ENCODE measurements at regions not wholly inside any gene's neighbourhood (a gene's known extent, or its start where the extent isn't known, plus 50 kb on each side); places are given as distances from the start of the nearest gene placed in this dataset.

GRCh38 chr12:125201940-125202339, 136.7 kb downstream of the AACS start:
- no peak for ATAC-seq (ENCODE audit: low read depth)
- Histone ChIP-seq H3K27me3 (replicated peaks in 1 of 4; ENCODE audit: control extremely low read depth in 1 of 4, control insufficient read depth in 3 of 4, insufficient read depth in 4 of 4, low read length in 3 of 4) (peaks cover 0 to 4% (median 2%) of the 10 kb centered on the region in 4 experiments), H3K4me2 (replicated peaks; ENCODE audit: low read depth, low read length, poor library complexity, severe bottlenecking) (no peak overlapping the region), H4K20me1 (ENCODE audit: control insufficient read depth, insufficient read depth, low read length, poor library complexity, severe bottlenecking) (no peaks in the 10 kb centered on the region), H3K4me3 (ENCODE audit: control extremely low read depth in 1 of 5, extremely low read depth in 1 of 5, insufficient read depth in 1 of 5, low read depth in 2 of 5, low read length in 4 of 5) (no peak overlapping the region), H3K79me2 (ENCODE audit: control insufficient read depth, insufficient read depth, low read length) (no peaks in the 10 kb centered on the region), H3K36me3 (replicated peaks in 1 of 2; ENCODE audit: control extremely low read depth in 1 of 2, control insufficient read depth in 1 of 2, extremely low read depth in 1 of 2, insufficient read depth in 2 of 2, low read length in 1 of 2) (no peaks in the 10 kb centered on the region), H3K9me3 (ENCODE audit: control extremely low read depth in 1 of 3, control insufficient read depth in 2 of 3, insufficient read depth in 1 of 3, low read length in 2 of 3) (peaks cover 0 to 8% (median 0%) of the 10 kb centered on the region in 3 donors), H3K27ac (ENCODE audit: low read length in 2 of 2) (no peak overlapping the region), H3K9ac (ENCODE audit: low read length) (no peak overlapping the region), H2AFZ (ENCODE audit: insufficient read depth, low read depth, low read length, poor library complexity, severe bottlenecking) (no peak overlapping the region), H3K4me1 (ENCODE audit: control insufficient read depth in 2 of 2, insufficient read depth in 2 of 2, low read length in 2 of 2) (no peaks in the 10 kb centered on the region)
- DNase-seq: no peak
- TF ChIP-seq CTCF (IDR thresholded peaks at IDR 0.05): no peak
- no peak for TF ChIP-seq EZH2 (IDR thresholded peaks at IDR 0.05; ENCODE audit: borderline replicate concordance, insufficient read depth, low read depth, low read length, poor library complexity, severe bottlenecking)
- H3K4me3 Mint-ChIP-seq: no peak overlapping the region
- no peak overlapping the region for H3K27ac Mint-ChIP-seq
- no peaks in the 10 kb centered on the region for H3K4me1 Mint-ChIP-seq
- intact Hi-C loops (cut with micrococcal nuclease): no loop called here
- ChIA-PET CTCF (interaction anchor here (1.6 kb wide), 2 partner anchors 18 to 19 kb away, joined by 4 to 10 read pairs; no protein-coding TSS in a partner anchor), POLR2A (no interaction called here)
- H3K9me3 Mint-ChIP-seq (ENCODE audit: insufficient read depth): peaks cover 3% of the 10 kb centered on the region
- H3K27me3 Mint-ChIP-seq: peaks cover 34% of the 10 kb centered on the region
- 100% methylated on average over 1 of the region's 2 CpGs for WGBS (ENCODE audit: insufficient coverage)

GRCh38 chr12:125202421-125202820, 137.2 kb downstream of the AACS start:
- Histone ChIP-seq H3K4me1 (ENCODE audit: control insufficient read depth in 2 of 2, insufficient read depth in 2 of 2, low read length in 2 of 2) (no peaks in the 10 kb centered on the region), H3K27me3 (replicated peaks in 1 of 4; ENCODE audit: control extremely low read depth in 1 of 4, control insufficient read depth in 3 of 4, insufficient read depth in 4 of 4, low read length in 3 of 4) (peaks cover 0 to 8% (median 2%) of the 10 kb centered on the region in 4 experiments), H2AFZ (ENCODE audit: insufficient read depth, low read depth, low read length, poor library complexity, severe bottlenecking) (no peak overlapping the region), H3K4me2 (replicated peaks; ENCODE audit: low read depth, low read length, poor library complexity, severe bottlenecking) (no peak overlapping the region), H3K9me3 (ENCODE audit: control extremely low read depth in 1 of 3, control insufficient read depth in 2 of 3, insufficient read depth in 1 of 3, low read length in 2 of 3) (peaks cover 0 to 8% (median 0%) of the 10 kb centered on the region in 3 donors), H3K79me2 (ENCODE audit: control insufficient read depth, insufficient read depth, low read length) (no peaks in the 10 kb centered on the region), H4K20me1 (ENCODE audit: control insufficient read depth, insufficient read depth, low read length, poor library complexity, severe bottlenecking) (no peaks in the 10 kb centered on the region), H3K9ac (ENCODE audit: low read length) (no peak overlapping the region), H3K27ac (ENCODE audit: low read length in 2 of 2) (no peak overlapping the region), H3K36me3 (replicated peaks in 1 of 2; ENCODE audit: control extremely low read depth in 1 of 2, control insufficient read depth in 1 of 2, extremely low read depth in 1 of 2, insufficient read depth in 2 of 2, low read length in 1 of 2) (no peaks in the 10 kb centered on the region), H3K4me3 (ENCODE audit: control extremely low read depth in 1 of 5, extremely low read depth in 1 of 5, insufficient read depth in 1 of 5, low read depth in 2 of 5, low read length in 4 of 5) (no peak overlapping the region)
- WGBS (ENCODE audit: insufficient coverage): 90% methylated on average over 1 of the region's 1 CpG
- DNase-seq (no peak), ATAC-seq (ENCODE audit: low read depth) (no peak)
- H3K9me3 Mint-ChIP-seq (ENCODE audit: insufficient read depth): peaks cover 3% of the 10 kb centered on the region
- no peak overlapping the region for H3K27ac Mint-ChIP-seq
- H3K4me1 Mint-ChIP-seq: no peaks in the 10 kb centered on the region
- intact Hi-C loops (cut with micrococcal nuclease): no loop called here
- peaks cover 31% of the 10 kb centered on the region for H3K27me3 Mint-ChIP-seq
- ChIA-PET CTCF (interaction anchor here (1.6 kb wide), 1 partner anchor 19 kb away, joined by 10 read pairs; no protein-coding TSS in a partner anchor), POLR2A (no interaction called here)
- H3K4me3 Mint-ChIP-seq: no peak overlapping the region
- TF ChIP-seq CTCF (IDR thresholded peaks at IDR 0.05): no peak
- no peak for TF ChIP-seq EZH2 (IDR thresholded peaks at IDR 0.05; ENCODE audit: borderline replicate concordance, insufficient read depth, low read depth, low read length, poor library complexity, severe bottlenecking)

All from B cell (primary cell).